ENCODE measurements at regions not wholly inside any gene's neighbourhood (a gene's known extent, or its start where the extent isn't known, plus 50 kb on each side); places are given as distances from the start of the nearest gene placed in this dataset.

DNA sequence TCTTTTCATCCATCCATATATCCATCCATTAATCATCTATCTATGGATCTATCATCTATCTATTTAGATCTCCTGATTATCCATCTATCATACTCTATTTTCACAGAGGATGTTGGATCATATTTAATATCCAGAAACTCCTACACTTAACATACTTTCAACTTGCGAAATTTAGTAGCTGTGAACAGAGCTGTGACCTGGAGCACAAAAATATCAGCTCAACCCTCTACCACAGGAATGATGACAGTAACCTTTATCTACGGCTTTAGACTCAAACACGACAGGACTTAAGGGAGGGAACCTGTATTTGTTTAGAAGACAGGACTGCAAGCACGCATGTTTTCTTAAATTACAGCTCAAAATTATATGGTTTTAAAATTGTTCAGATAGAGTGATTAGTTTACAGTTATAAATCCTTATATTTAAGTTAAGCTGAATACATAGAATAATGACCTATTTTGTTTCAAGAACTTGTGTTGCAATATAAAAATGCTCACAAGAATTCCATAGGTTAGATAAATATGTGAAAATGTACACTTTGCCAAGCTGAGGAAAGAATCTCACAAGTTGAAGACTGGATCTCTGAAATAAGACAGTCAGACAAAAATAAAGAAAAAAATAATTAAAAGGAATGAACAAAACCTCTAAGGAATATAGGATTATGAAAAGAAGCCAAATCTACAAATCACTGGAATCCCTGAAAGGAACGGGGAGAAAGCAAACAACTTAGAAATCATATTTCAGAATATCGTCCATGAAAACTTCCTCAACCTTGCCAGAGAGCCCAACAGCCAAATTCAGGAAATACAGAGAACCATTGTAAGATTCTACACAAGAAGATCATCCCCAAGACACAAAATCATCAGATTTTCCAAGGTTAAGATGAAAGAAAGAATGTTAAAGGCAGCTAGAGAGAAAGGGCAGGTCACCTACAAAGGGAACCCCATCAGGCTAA is 142.0 kb downstream of the COL6A3 start:
- DNase-seq (ENCODE audit: low read depth, low spot score) = no peak
- in situ Hi-C loops (cut with HindIII; ENCODE audit: low pct_unique_long_range_greater_than_20kb, low sequenced_read_pairs) = no loop called here

All from SK-MEL-5 (cell line).